GM10248 (cell line): ENCODE measurements at regions not wholly inside any gene's neighbourhood (a gene's known extent, or its start where the extent isn't known, plus 50 kb on each side); places are given as distances from the start of the nearest gene placed in this dataset.

ENCODE experiments used
- CTCF ChIA-PET: fragments of 300-600 bp; sonication (Branson Sonifier 250); formaldehyde crosslinking; extraction: SDS; loops from one replicate; lab custom pipeline; 2021; ENCODE audit warnings: antibody characterized with exemption; lab: Yijun Ruan, JAX
- POLR2A ChIA-PET: fragments of 350-650 bp; sonication (Branson Sonifier 250); formaldehyde crosslinking; extraction: SDS; loops from one replicate; lab custom pipeline; 2020; ENCODE audit warnings: antibody characterized with exemption; lab: Yijun Ruan, JAX
- DNase-seq: peaks from one replicate; pipeline ENCODE4 v3.0.0; 2012; ENCODE audit errors: extremely low spot score
- TF ChIP-seq, protein P1 (sequence below): IDR thresholded peaks from 2 replicates; pipeline ENCODE4 v1.5.1; 2012; ENCODE audit warnings: mild to moderate bottlenecking, low read depth; ENCODE audit errors: extremely low read depth, missing control alignments, control extremely low read depth

DNA sequence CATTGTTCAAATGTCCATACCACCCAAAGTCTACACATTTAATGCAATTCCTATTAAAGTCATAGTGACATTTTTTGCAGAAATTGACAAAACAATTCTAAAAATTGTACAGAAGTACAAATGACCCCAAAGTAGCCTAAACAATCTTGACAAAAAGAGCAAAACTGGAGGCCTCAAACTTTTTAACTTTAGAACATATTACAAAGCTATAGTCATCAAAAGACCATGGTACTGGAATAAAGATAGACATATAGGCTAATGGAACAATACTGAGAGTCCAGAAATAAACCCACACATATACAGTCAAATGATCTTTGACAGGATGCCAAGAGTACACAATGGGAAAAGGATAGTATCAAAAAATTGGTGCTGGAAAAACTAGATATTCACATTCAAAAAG lies 213.2 kb upstream of the SAMSN1 start:
- TF ChIP-seq, protein P1, sequence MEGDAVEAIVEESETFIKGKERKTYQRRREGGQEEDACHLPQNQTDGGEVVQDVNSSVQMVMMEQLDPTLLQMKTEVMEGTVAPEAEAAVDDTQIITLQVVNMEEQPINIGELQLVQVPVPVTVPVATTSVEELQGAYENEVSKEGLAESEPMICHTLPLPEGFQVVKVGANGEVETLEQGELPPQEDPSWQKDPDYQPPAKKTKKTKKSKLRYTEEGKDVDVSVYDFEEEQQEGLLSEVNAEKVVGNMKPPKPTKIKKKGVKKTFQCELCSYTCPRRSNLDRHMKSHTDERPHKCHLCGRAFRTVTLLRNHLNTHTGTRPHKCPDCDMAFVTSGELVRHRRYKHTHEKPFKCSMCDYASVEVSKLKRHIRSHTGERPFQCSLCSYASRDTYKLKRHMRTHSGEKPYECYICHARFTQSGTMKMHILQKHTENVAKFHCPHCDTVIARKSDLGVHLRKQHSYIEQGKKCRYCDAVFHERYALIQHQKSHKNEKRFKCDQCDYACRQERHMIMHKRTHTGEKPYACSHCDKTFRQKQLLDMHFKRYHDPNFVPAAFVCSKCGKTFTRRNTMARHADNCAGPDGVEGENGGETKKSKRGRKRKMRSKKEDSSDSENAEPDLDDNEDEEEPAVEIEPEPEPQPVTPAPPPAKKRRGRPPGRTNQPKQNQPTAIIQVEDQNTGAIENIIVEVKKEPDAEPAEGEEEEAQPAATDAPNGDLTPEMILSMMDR = no peak
- CTCF ChIA-PET = no interaction called here
- DNase-seq = no peak
- POLR2A ChIA-PET = no interaction called here

DNA sequence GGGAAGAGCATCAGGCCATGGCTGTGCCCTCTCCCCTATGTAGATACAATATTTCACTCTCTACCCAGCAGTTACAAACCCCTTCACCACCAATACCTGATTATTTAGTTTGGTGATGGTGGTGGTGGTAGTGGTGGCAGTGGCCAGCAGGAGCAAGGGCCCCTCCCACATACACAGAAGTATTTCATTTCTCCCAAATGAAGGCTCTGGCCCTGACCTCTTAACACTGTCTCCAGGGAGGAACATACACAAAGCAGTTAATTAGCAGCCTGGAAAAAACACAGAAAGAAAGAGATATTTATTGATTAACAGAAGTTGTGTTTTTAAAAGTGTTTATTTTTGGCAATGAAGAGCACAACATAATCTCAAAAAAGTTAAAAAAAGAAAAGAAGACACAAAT lies 212.7 kb upstream of the SAMSN1 start:
- no peak for DNase-seq
- TF ChIP-seq, protein P1 = no peak
- ChIA-PET CTCF (interaction anchor here (1.2 kb wide), 1 partner anchor 21 kb away, joined by 6 read pairs; no protein-coding TSS in a partner anchor), POLR2A (no interaction called here)

DNA sequence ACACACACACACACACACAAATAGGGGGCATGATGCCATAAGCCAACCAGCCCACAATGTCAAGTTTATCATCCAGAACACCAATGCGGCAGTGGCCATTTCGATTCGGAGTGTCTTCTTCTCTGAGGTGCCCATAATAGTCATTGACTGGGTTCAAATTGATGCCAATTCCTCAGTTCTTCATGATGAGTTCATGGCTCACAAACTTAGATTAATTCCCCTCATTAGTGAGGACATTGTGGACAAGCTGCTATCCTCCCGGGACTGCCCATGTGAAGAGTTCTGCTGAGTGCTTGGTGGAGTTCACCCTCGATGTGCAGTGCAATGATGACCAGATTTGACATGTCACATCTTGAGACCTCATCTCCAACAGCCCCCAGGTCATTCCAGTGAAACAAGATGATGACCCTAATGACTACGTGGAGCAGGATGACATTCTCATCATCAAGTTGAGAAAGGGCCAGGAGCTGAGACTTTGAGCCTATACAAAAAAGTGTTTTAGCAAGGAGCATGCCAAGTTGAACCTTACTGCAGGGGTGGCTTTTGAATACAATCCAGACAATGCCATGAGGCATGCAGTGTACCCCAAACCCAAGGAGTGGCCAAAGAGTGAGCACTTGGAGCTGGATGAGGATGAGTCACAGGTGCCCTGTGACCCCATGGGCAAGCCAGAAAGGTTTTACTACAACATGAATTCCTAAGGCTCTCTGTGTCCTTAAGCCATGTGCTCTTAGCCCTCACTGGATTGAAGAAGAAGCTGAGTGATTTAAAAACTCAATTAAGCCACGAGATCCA lies 211.6 kb upstream of the SAMSN1 start:
- no peak for DNase-seq
- ChIA-PET CTCF (interaction anchor here (0.8 to 1.2 kb wide), 2 partner anchors 16 to 20 kb away, joined by 3 to 6 read pairs; no protein-coding TSS in a partner anchor), POLR2A (no interaction called here)
- TF ChIP-seq, protein P1 = no peak

DNA sequence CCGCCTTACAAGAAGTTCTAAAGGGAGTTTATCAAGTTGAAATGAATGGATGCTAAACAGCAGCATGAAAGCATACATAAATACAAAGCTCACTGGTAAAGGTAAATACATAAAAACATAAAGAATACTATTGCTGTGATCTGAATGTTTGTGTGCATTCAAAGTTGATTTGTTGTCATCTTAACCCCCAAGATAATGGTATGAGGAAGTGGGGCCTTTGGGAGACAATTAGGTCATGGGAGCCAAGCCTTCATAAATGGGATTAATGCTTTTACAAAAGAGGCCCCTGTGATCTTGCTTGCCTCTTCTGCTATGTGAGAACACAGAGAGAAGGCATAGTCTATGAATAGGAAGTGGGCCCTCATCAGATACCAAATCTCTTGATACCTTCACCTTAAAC lies 209.0 kb upstream of the SAMSN1 start:
- ChIA-PET POLR2A (no interaction called here), CTCF (no interaction called here)
- DNase-seq = no peak
- TF ChIP-seq, protein P1 = no peak

DNA sequence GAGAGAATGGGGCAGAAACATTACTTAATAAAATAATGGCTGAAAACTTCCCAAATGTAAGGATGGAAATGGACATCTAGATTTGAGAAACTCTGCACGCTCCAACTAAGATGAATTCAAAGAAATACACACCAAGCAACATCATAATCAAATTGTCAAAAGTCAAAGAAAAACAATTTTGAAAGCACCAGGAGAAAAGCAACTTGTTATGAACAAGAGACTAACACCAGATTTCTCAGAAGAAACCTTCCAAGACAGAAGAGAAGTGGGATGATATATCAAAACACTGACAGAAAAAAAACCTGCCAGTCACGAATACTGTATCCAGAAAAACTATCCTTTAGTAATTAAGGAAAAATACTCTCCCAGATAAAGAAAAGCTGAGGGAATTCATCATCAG lies 208.6 kb upstream of the SAMSN1 start:
- no peak for DNase-seq
- TF ChIP-seq, protein P1 = no peak
- POLR2A ChIA-PET = no interaction called here
- CTCF ChIA-PET = interaction anchor here (2.8 kb wide), 1 partner anchor 17 kb away, joined by 9 read pairs; no protein-coding TSS in a partner anchor

DNA sequence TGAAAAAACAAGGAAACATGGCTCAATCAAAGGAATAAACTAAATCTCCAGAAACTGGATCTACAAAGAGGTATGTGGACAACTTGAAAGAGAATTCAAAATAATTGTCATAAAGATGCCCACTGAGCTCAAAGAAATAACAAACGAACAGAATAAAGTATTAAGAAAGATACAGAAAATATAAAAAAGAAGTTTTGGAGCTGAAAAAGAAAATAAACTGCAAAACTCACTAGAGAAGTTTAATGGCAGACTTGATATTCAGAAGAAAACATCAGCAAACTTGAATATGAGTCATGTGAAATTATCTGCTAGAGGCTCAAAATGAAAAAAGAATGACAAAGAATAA lies 208.1 kb upstream of the SAMSN1 start:
- ChIA-PET CTCF (interaction anchor here (1.6 to 2.8 kb wide), 2 partner anchors 8 to 16 kb away, joined by 9 read pairs; no protein-coding TSS in a partner anchor), POLR2A (no interaction called here)
- DNase-seq = no peak
- TF ChIP-seq, protein P1 = no peak
